DMS53 treated with DMSO at 0.1 percent for 48 hours (cell line): ENCODE measurements at regions not wholly inside any gene's neighbourhood (a gene's known extent, or its start where the extent isn't known, plus 50 kb on each side); places are given as distances from the start of the nearest gene placed in this dataset.

Experiments used
- DNase-seq: peaks from one replicate; lab custom pipeline; 2025; ENCODE audit not compliant: unreplicated experiment; lab: John Stamatoyannopoulos, UW

DNA sequence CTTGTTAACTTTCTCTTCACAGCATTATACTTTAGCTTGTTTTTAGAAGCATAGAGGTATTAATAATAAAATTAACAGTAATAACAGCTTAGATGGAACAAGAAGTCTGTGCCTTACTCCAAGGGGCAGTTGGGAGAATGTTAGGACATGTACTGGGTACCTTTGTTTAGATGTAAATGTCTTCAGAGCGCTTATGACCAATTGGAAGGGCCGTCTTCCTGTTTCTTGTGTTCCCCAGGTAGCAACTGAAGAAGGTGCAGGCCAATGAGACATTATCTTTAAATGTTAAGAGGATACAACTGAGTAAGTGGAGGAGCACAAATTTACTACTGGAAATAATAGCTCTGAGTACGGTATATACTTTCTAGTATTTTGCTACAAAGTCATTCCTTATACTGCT is 180.9 kb upstream of the SYT1 start:
- no peak for DNase-seq

DNA sequence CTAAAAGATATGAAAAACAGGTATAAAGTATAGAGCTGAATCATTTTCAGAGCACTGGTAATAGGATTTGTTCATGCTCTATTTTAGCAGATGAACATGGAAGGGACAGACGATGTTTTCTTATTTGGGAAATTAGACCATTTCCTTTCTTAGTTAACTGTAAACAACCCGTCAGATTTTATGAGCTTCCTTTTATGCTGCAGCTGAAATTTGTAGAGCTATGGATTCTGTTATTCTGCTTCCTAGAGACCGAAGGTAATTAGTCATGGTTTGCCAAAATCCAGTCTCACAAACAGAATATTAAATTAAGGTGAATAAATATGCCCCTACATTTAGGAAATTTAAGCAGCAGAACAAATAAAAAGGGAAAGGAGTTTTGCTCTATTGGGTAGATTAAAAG is 180.2 kb upstream of the SYT1 start:
- no peak for DNase-seq

DNA sequence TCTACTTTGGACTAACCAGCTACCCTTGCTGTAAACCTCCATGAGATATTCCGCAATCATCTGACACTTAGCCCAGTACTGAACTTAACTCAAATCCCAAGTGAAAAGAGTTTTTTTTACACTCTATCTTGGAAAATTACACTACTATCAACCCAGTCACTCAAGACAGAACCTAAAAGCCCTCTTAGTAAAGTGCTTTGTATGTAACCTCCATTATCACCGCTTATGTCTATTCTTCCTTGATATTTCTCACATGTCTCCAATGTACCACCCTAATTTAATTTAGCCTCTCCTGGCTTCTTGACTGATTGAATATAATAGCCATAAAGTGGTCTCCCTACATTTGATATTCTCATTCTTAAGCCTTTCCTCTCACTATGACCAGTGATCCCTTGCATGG is 168.8 kb upstream of the SYT1 start:
- no peak for DNase-seq

DNA sequence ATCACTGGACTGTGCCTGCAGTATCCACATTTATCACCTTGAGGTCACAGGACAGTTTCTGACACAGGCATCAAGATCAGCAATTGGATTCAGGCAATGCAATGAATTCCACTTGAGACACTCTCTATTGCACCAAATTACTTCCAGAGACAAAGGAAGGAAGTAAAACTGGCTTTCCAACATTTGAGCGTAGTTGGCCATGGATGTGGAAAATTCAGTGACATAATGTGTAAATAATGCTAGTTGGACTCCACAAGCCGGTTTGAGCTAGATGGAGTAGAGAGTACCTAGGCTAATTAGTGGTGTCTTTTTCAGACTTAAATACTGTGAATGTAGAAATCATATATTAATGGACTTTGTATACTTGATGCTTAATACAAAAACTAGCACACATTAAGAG is 168.3 kb upstream of the SYT1 start:
- peak; percentile 13 for DNase-seq

DNA sequence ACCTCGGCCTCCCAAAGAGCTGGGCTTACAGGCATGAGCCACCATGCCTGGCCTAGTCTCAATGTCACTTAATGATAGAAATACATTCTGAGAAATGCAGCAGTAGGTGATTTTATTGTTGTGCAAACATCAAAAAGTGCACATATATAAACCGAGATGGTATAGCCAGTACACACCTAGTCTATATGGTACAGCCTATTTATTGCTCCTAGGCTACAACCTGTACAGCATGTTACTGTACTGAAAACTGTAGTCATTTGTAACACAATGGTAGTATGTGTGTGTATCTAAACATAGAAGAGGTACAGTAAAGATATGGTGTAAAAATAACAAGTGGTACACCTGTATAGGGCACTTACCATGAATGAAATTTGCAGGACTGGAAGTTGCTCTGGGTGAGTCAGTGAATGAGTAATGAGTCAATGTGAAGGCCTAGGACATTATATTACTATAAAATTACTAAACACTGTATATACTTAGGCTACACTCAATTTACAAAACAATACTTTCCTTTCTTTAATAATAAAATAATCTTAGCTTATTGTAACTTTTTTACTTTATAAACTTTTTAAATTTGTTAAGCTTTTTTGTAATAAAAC is 166.7 kb upstream of the SYT1 start:
- peak; percentile 15 for DNase-seq

DNA sequence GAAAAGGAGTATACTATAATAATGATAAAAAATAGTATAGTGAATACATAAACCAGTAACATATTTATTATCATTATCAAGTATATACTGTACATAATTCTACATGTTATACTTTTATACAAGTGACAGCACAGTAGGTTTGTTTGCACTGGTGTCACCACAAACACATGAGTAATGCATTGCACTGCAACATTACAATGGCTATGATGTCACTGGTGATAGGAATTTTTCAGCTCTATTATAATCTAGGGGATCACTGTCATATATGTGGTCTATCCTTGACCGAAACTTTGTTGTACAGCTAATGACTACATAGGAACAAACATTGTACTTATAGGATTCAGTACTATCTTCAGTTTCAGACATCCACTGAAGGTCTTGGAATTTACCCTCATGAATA is 165.8 kb upstream of the SYT1 start:
- peak; percentile 53 for DNase-seq

DNA sequence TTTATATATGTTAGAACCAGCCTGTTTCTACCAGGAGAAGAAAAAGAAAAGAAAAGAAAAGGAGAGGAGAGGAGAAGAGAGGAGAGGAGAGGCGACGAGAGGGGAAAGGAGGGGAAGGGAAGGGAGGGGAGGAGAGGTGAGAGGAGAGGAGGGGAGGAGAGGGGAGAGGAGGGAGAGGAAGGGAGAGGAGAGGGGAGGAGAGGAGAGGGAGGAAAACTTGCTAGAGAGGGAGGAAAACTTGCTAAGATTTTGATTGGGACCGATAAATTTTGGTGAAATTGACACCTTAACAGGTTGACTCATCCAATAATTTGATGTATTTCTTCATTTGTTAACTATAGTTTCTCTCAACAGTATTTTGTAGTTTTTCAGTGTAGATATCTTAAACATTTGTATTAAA is 164.0 kb upstream of the SYT1 start:
- DNase-seq, result no peak

DNA sequence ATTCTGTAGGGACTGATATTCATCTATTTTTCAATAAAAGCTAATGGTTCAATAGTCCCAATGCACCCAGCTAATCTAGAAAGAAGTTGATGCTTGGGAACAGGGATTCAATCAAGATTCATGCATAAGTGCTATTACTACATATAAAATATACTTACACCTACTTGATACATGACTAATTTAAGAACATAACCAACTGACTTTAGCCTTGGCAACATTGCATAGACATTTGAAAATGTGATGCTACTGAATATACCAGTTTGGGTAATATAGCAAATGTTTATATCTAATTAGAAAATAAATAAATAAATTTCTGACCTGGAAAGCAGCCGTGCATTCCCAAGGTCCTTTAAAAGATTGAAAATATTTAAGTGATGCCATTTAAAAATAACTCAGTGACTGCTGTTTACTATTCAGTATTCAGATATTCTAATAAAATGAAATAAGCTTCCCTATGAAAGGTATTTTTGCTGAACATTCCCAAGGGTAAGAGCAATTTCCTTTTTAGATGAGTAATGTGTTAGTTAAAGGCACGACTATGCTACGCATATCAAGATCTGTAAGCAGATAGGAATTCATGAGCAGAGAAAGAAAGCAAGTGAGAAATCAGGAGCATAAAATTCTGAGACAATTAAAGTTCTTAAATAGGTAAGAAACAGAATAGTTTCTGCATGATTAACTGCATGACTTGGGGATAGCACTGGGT is 160.6 kb upstream of the SYT1 start:
- DNase-seq, result no peak

DNA sequence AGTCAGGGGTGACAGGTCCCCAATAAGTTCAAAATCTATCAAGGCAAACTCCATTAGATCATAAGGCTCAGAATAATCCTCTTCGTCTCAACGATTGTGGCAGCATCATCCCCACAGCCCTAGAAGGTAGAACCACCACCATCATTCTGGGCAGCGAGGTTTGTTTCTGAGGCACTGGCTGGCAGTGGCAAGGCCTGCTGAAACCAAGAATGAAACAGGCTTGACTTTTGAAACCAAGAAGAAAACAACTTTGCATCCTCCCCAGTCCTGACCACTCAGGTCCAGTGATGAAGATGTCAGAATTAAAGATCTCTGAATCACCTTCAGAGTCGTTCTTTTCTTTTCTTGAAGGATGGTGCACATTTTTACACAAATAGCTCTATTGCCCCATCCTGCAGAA is 152.6 kb upstream of the SYT1 start:
- no peak for DNase-seq

DNA sequence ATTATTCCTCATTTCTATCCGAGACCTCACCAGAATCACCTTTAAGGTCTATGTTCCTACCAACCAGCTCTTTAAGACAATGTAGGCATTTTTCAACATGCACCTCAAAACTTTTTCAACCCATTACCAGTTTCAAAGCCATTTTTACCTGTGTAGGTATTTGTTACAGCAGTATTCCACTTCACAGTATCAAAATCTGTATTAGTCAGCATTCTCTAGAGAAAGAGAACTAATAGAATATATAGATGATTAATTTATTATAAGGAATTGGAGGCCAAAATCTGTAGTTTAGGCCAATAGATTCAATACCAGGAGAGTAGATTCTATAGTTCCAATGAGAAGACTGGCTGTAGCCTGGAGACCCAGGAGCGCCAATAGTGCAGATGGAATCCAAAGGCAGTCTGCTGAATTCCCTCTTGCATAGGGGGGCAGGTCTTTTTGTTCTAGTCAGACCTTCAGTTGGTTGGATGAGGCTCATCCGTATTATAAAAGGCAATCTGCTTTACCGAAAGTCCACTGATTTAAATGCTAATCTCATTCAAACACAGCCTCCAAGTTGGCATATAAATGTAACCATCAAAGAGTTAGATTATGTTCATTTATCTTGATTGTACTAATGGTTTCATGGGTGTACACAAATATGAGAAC is 151.6 kb upstream of the SYT1 start:
- no peak for DNase-seq

DNA sequence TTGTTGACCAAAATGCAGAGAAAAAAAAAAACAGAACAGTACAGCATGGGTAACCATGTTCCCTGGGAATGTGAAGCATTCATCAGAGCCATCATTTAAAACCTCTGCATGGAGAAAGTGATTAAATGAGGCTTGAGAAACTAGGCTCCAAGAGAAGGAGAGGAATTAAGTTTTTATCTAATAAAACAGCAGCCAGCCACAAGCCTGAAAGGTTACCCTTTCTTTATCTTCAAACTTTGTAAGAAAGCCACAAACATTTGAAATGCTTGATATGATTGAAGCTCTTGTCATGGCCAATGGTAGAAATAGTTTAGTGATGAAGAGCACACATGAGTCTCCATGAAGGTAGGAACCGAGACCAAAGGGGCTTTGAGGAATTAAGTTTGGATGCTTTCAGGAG is 144.9 kb upstream of the SYT1 start:
- DNase-seq, result no peak

DNA sequence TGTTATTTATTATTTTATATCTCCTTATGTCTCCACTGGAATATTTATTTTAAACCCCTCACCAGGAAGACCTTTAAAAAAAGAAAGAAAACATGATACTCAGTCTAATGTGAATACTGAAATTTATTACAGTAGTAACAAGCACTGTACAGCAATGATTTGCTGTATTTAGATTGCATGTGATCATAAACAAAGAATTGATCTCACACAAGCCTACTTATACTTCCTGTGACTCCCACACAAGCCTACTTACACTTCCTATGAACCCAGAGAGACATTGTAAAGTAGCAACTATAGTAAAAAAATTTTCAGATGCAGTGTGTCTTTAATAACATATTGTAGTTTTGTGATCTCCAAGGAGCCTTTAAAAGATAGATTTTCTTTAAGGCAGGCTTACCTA is 142.7 kb upstream of the SYT1 start:
- no peak for DNase-seq

DNA sequence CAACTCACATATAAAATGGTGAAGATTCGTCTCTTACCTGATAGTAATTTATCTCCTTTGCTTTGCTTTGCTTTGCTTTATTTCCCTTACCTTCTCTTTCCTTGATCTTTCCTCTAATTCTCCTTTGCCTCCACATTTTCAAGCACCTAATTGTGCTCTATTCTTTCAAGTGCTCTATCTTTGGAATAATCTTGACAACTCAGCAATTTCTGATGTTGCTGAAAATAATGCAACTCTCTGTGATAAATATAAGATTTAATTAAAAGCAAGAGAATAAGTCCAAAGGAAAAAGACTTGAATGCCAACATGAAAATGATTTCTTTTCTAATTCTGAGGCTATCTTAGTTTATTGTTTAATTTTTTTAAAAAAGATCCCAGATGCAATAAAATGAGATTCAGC is 139.5 kb upstream of the SYT1 start:
- DNase-seq, result no peak

DNA sequence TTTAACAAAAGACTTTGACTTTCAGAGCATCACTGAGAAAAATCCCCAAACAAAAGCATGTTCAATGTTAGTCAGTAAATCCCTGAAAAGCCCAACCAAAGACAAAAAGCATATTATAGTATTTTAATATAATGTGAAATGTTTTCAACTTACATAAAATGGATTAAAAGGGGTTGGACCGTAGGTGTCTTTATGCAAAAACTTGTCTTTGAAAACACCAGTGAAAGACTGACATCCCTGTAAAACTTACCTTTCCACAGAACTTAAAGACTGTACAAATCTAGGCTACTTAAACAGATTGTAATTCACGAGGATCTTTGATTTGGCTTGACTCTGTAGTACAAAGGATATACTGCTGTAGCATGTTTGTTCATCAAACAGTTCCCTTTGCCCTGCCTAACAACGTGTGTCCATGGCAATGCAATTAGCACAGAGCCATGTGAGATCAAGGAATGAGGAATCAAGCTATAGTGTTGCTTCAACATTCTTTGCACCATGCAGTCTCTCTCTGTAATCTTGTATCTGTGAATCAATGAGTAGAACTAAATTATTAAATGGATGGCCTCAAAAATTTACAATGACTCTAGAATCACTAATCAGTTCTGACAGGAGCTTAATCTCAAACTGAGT is 138.5 kb upstream of the SYT1 start:
- peak; percentile 33 for DNase-seq

DNA sequence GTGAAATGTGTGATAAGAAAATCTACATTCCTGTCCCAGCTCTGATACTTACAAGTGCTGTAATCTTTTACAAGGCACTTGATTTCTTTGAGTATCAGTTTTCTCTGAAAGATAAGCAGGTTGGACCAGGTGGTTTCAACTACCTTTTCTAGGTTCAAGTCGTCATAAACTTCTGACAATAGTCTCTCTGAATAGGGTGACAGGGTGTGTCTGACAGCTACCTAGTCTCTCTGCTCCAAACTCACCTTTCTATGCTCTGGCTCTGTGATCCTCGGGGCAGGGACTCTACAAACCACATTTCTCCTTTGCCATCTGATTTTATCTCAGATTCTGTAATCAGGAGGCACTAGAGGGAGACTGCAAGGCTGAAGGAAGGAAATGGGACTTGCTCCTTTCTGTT is 137.7 kb upstream of the SYT1 start:
- DNase-seq, result no peak

DNA sequence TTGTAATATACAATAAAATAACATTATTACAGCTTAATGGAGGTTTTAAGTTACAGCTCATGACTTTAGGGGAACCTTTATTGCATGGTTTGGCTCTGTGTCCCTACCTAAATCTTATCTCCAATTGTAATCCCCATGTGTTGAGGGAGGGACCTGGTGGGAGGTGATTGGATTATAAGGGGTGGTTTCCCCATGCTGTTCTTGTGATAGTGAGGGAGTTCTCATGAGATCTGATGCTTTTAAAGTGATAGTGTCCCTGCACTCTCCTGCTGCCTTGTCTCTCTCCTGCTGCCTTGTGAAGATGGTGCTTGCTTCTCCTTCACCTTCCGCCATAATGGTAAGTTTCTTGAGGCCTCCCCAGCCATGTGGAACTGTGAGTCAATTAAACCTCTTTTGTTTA is 132.1 kb upstream of the SYT1 start:
- no peak for DNase-seq

DNA sequence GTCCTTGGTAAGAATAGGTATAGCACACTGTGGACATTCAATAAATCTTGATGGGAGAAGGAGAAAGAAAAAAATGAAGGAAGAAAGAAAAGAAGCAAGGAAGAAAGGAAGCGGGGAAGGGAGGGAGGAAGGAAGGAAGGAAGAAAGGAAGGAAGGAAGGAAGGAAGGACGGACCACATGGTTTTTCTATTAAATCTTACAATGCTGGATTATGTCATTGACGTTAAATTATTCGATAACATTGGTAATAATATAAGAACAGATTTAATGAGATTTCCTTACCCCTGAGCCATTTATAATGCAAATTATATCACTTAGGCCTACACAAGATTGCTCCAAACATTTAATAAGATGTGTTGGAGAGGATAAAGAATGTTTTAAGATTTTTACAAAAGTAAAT is 124.9 kb upstream of the SYT1 start:
- DNase-seq, result no peak

DNA sequence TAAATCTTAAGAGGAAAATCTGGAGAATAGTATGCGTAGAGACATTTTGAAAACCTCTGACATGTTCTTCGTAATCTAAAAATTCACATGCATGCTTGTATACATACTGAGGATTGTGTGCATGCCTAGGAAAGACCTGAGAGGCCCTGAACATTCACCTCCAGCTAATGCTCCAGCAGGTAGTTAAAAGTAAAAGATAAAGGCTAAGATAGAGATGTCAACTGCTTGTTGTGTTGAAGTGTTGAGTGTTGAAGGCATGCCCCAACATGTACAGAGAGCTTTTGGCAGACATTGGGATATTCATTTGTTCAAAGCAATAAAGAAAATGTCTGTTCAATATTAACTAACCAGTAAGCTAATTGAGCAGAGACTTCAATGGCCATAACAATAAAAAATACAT is 118.6 kb upstream of the SYT1 start:
- no peak for DNase-seq

DNA sequence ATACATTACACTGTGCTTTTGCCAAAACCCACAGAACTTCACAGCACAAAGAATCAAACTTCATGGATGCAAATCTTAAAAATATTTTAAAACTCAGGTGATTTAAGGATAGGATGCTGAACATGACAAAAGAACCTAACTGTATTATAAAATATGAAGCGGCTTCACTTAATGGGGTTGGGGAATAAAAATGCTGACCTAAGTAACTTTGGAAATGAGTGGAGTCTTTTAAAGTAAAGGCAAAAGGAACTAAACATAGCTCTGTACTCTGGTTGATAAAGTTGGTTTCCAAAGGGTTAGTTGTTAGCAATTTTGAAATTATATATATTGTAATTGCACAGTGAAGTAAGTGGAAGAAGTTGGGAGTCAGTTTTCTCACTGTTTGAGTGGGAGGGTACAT is 111.5 kb upstream of the SYT1 start:
- DNase-seq, result no peak

DNA sequence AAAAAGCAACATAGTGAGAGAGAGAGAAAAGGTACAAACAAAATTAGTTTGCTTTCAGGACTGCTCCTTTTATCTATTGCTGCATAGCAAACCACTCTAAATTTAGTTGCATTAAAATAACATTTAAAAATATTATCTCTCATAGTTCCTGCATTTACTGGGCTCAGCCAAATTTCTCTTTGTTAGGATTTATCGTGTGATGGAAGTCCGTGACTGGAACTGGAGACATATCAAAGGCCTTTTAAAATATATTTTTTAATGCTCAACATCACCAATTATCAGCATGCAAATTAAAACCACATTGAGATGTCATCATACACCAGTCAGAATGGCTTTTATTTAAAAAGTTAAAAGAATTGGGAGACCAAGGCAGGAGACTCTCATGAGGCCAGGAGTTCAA is 107.6 kb upstream of the SYT1 start:
- no peak for DNase-seq

DNA sequence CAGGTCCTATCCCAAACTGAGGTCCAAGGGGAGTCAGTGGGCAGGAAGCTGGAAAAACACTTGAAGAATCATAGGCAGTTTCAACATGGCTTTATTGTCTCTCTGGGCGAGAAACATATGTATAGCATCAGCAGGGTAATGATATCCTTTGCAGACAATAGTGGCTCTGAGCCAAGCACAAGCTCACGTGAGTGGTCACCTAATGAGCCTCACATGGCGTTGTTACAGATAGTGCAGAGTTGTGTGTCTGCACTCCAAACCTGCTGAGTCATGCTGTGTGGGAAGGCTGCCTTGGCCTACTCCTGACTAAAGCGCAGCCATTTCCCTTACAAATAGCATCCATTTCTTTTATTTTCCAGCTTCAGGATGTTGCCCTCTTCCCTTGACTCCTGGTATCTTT is 105.2 kb upstream of the SYT1 start:
- DNase-seq, result no peak

DNA sequence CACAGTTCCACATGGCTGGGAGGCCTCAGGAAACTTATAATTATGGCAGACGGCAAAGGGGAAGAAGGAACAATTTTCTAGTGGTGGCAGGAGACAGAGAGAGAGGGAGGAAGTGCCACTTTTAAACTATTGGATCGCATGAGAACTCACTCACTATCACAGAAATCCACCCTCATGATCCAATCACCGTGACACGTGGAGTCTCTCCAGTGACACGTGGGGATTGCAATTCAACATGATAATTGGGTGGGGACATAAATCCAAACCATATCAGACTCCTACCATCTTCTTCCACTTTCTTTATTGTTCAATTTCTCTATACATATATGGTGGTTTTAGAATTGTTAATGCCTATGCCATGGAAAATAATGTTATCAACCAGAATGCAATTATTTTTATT is 103.7 kb upstream of the SYT1 start:
- DNase-seq, result no peak
